AG09309 (cell line): ENCODE measurements at regions not wholly inside any gene's neighbourhood (a gene's known extent, or its start where the extent isn't known, plus 50 kb on each side); places are given as distances from the start of the nearest gene placed in this dataset.

Experiments
- DNase-seq: peaks from one replicate; pipeline ENCODE4 v3.0.0-alpha.2; 2010; ENCODE audit warnings: low read depth
- H3K4me3 ChIP-seq: 2 replicates; pipeline ENCODE4 v1.5.1; 2011; ENCODE audit warnings: mild to moderate bottlenecking, low read depth, low read length, moderate library complexity; ENCODE audit not compliant: control insufficient read depth
- CTCF ChIP-seq: IDR thresholded peaks from 2 replicates; pipeline ENCODE4 v1.5.1; 2011; ENCODE audit warnings: mild to moderate bottlenecking, low read depth, low read length, inconsistent platforms; ENCODE audit not compliant: insufficient read depth, control insufficient read depth; ENCODE audit errors: missing control alignments

- no peak overlapping the region for H3K4me3 ChIP-seq
- no peak for DNase-seq
- TF ChIP-seq CTCF, result no peak
Observed at GRCh38 chrX:98371994-98372393, 1488.3 kb downstream of the RPA4 start.

- no peak overlapping the region for H3K4me3 ChIP-seq
- no peak for TF ChIP-seq CTCF
- DNase-seq, result no peak
Observed at GRCh38 chrX:98379134-98379533, 1495.4 kb downstream of the RPA4 start.

- DNase-seq, result no peak
- no peak overlapping the region for H3K4me3 ChIP-seq
- no peak for TF ChIP-seq CTCF
Observed at GRCh38 chrX:98380106-98380505, 1496.4 kb downstream of the RPA4 start.

- TF ChIP-seq CTCF, result no peak
- DNase-seq, result no peak
- H3K4me3 ChIP-seq, result no peak overlapping the region
Observed at GRCh38 chrX:98380556-98380955, 1496.8 kb downstream of the RPA4 start.

- no peak for TF ChIP-seq CTCF
- DNase-seq, result no peak
- no peak overlapping the region for H3K4me3 ChIP-seq
Observed at GRCh38 chrX:98398542-98398941, 1514.8 kb downstream of the RPA4 start.

- no peak for TF ChIP-seq CTCF
- no peak overlapping the region for H3K4me3 ChIP-seq
- DNase-seq, result no peak
Observed at GRCh38 chrX:98405376-98405775, 1521.7 kb downstream of the RPA4 start.

- no peak for DNase-seq
Observed at GRCh38 chrX:98407584-98407983, 1523.9 kb downstream of the RPA4 start.

More at GRCh38 chrX:98407584-98407983, 1523.9 kb downstream of the RPA4 start:
- no peak for TF ChIP-seq CTCF
- no peak overlapping the region for H3K4me3 ChIP-seq
